Cardiac muscle cell (in vitro differentiated cells and primary cell): ENCODE measurements at regions not wholly inside any gene's neighbourhood (a gene's known extent, or its start where the extent isn't known, plus 50 kb on each side); places are given as distances from the start of the nearest gene placed in this dataset.

Experiments
- DNase-seq, 2 donors: peaks; one replicate each; pipeline versions ENCODE4 v3.0.0 to v3.0.0-alpha.2; 2010 to 2017; ENCODE audit warnings: low read depth in 1 of 2, low spot score in 1 of 2
- H3K27ac ChIP-seq: fragments of 200-600 bp; sonication (generic); 2 replicates; pipeline ENCODE4 v1.5.1; 2016
- H3K27me3 ChIP-seq: fragments of 200-600 bp; sonication (generic); 2 replicates; pipeline ENCODE4 v1.6.0; 2016; ENCODE audit warnings: control low read depth
- H3K36me3 ChIP-seq: fragments of 200-600 bp; sonication (generic); 2 replicates; pipeline ENCODE4 v1.5.1; 2016; ENCODE audit warnings: control low read depth
- H3K4me1 ChIP-seq: fragments of 200-600 bp; sonication (generic); 2 replicates; pipeline ENCODE4 v1.8.1; 2017; ENCODE audit warnings: low read depth, mild to moderate bottlenecking, mixed run types
- H3K4me3 ChIP-seq: fragments of 200-600 bp; sonication (generic); 2 replicates; pipeline ENCODE4 v1.5.1; 2016; ENCODE audit warnings: mild to moderate bottlenecking
- H3K9me3 ChIP-seq: fragments of 200-600 bp; sonication (generic); 2 replicates; pipeline ENCODE4 v1.5.1; 2017; ENCODE audit warnings: low read depth, mild to moderate bottlenecking, control low read depth
- TF ChIP-seq, protein P1 (sequence below): IDR thresholded peaks from 2 replicates; pipeline ENCODE4 v1.5.1; 2012; ENCODE audit warnings: low read depth, mild to moderate bottlenecking, low read length

GRCh38 chr12:111173836-111174235, 195.1 kb downstream of the PHETA1 start:
- Histone ChIP-seq H3K9me3 (no peaks in the 10 kb centered on the region), H3K4me3 (no peak overlapping the region), H3K27ac (no peak overlapping the region), H3K4me1 (no peaks in the 10 kb centered on the region), H3K36me3 (no peaks in the 10 kb centered on the region), H3K27me3 (no peaks in the 10 kb centered on the region)
- DNase-seq = no peak
- TF ChIP-seq, protein P1, sequence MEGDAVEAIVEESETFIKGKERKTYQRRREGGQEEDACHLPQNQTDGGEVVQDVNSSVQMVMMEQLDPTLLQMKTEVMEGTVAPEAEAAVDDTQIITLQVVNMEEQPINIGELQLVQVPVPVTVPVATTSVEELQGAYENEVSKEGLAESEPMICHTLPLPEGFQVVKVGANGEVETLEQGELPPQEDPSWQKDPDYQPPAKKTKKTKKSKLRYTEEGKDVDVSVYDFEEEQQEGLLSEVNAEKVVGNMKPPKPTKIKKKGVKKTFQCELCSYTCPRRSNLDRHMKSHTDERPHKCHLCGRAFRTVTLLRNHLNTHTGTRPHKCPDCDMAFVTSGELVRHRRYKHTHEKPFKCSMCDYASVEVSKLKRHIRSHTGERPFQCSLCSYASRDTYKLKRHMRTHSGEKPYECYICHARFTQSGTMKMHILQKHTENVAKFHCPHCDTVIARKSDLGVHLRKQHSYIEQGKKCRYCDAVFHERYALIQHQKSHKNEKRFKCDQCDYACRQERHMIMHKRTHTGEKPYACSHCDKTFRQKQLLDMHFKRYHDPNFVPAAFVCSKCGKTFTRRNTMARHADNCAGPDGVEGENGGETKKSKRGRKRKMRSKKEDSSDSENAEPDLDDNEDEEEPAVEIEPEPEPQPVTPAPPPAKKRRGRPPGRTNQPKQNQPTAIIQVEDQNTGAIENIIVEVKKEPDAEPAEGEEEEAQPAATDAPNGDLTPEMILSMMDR = no peak

GRCh38 chr12:111173391-111173790, 195.5 kb downstream of the PHETA1 start:
- Histone ChIP-seq H3K27me3 (no peaks in the 10 kb centered on the region), H3K4me3 (no peak overlapping the region), H3K9me3 (no peaks in the 10 kb centered on the region), H3K4me1 (no peaks in the 10 kb centered on the region), H3K36me3 (no peaks in the 10 kb centered on the region), H3K27ac (no peak overlapping the region)
- TF ChIP-seq, protein P1 = no peak
- DNase-seq = no peak

DNA sequence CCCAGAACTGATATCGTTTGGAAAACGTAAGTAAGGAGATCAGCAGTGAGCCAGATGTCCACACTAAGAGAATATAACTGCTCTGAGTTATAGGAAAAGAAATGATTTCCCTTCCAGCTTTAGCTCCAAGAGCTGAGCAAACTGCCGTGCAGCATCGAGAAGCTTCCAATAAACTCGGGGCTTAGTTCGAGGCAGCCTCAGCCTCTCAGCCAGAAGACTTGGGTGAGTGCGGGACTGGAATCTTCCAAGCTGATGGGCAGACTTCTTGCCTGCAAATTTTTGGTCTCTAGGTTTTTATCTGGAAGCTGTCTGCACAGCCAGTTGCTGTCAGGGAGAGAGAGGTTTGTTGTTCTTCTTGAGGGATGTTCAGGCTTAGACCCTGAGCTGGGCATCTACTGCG, 196.1 kb downstream of the PHETA1 start:
- no peaks in the 10 kb centered on the region for H3K9me3 ChIP-seq
- H3K36me3 ChIP-seq = no peaks in the 10 kb centered on the region
- no peaks in the 10 kb centered on the region for H3K4me1 ChIP-seq
- TF ChIP-seq, protein P1 = no peak
- DNase-seq = no peak
- H3K27ac ChIP-seq = no peak overlapping the region
- H3K4me3 ChIP-seq = no peak overlapping the region
- no peaks in the 10 kb centered on the region for H3K27me3 ChIP-seq

DNA sequence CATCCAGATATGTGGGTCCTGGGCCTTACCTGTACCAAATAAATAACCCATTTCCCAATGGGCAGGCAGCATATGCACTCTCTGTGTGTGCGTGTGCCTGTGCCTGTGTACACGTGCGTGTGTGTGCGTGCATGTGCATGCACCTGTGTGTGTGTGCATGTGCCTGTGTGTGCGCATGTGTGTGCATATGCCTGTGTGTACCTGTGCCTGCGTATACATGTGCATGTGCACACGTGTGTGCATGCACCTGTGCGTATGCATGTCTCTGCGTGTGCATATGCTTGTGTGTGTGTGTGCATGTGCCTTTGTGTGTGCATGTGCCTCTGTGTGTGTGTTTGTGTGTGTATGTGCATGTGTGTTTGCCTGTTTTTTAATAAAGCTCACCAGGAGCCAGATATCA, 197.1 kb downstream of the PHETA1 start:
- Histone ChIP-seq H3K9me3 (no peaks in the 10 kb centered on the region), H3K4me3 (no peak overlapping the region), H3K4me1 (no peaks in the 10 kb centered on the region), H3K36me3 (no peaks in the 10 kb centered on the region), H3K27me3 (no peaks in the 10 kb centered on the region), H3K27ac (no peak overlapping the region)
- TF ChIP-seq, protein P1 = no peak
- no peak for DNase-seq

DNA sequence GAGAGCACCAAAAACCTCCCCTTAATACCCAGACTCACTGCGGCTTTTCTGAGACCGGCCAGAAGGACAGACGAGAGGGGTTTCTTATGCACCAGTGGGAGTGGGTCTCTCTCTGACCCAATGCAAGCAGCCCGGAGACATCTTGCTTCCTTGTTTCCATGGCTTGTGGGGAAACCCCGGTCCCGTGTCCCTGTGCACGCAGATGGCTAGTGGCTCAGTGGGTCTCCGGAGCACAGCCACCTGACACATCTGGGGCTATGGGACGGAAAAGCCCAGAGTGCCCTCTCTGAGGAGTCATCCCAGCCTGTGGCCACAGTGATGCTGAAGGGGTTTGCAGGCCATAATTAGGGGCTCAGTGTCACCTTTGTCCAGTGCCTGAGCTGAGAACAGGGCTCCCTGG, 197.6 kb downstream of the PHETA1 start:
- no peaks in the 10 kb centered on the region for H3K9me3 ChIP-seq
- H3K36me3 ChIP-seq = no peaks in the 10 kb centered on the region
- no peak overlapping the region for H3K27ac ChIP-seq
- no peaks in the 10 kb centered on the region for H3K27me3 ChIP-seq
- TF ChIP-seq, protein P1 = no peak
- DNase-seq = no peak
- no peaks in the 10 kb centered on the region for H3K4me1 ChIP-seq
- H3K4me3 ChIP-seq = no peak overlapping the region

DNA sequence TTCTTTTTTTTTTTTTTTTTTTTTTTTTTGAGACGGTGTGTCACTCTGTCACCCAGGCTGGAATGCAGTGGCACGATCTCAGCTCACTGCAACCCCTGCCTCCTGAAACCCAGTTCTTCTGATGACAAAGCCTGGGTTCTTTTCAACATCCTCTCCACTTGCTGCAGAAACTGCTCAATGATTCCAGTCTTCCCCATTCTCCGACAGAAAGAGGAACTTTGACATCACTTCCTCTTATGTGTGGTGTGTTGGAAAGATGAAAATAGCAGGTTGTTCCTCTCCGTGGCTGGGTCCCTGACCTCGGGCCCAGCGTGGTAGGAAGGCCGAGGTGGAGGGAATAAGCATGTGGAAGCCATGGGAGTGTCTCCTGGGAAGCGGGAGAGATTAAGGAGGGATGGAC, 198.4 kb downstream of the PHETA1 start:
- H3K27ac ChIP-seq = no peak overlapping the region
- no peak for DNase-seq
- TF ChIP-seq, protein P1 = no peak
- no peaks in the 10 kb centered on the region for H3K9me3 ChIP-seq
- H3K36me3 ChIP-seq = no peaks in the 10 kb centered on the region
- H3K27me3 ChIP-seq = no peaks in the 10 kb centered on the region
- no peaks in the 10 kb centered on the region for H3K4me1 ChIP-seq
- H3K4me3 ChIP-seq = no peak overlapping the region
